ENCODE measurements at regions not wholly inside any gene's neighbourhood (a gene's known extent, or its start where the extent isn't known, plus 50 kb on each side); places are given as distances from the start of the nearest gene placed in this dataset.

GRCh38 chr11:104531075-104531474 lies 367.1 kb upstream of the PDGFD start:
- DNase-seq = no peak

GRCh38 chr11:104529906-104530305 lies 366.0 kb upstream of the PDGFD start:
- no peak for DNase-seq

GRCh38 chr11:104529213-104529612 lies 365.3 kb upstream of the PDGFD start:
- DNase-seq = no peak

- no peak for DNase-seq
Observed at GRCh38 chr11:104526006-104526405, 362.1 kb upstream of the PDGFD start.

- no peak for DNase-seq
Observed at GRCh38 chr11:104525416-104525815, 361.5 kb upstream of the PDGFD start.

- DNase-seq = no peak
Observed at GRCh38 chr11:104524254-104524653, 360.3 kb upstream of the PDGFD start.

GRCh38 chr11:104523611-104524010 lies 359.7 kb upstream of the PDGFD start:
- no peak for DNase-seq

GRCh38 chr11:104522650-104523049 lies 358.7 kb upstream of the PDGFD start:
- no peak for DNase-seq

- DNase-seq = no peak
Observed at GRCh38 chr11:104522123-104522522, 358.2 kb upstream of the PDGFD start.

- no peak for DNase-seq
Observed at GRCh38 chr11:104510169-104510568, 346.2 kb upstream of the PDGFD start.

- no peak for DNase-seq
Observed at GRCh38 chr11:104490182-104490581, 326.2 kb upstream of the PDGFD start.

GRCh38 chr11:104488561-104488960 lies 324.6 kb upstream of the PDGFD start:
- no peak for DNase-seq

GRCh38 chr11:104487046-104487806 lies 323.3 kb upstream of the PDGFD start:
- no peak for DNase-seq

GRCh38 chr11:104484804-104485554 lies 321.0 kb upstream of the PDGFD start:
- DNase-seq = no peak

GRCh38 chr11:104476898-104477297 lies 313.0 kb upstream of the PDGFD start:
- DNase-seq = no peak

GRCh38 chr11:104476454-104476853 lies 312.5 kb upstream of the PDGFD start:
- no peak for DNase-seq

- DNase-seq = no peak
Observed at GRCh38 chr11:104467404-104467803, 303.5 kb upstream of the PDGFD start.

- no peak for DNase-seq
Observed at GRCh38 chr11:104465321-104465720, 301.4 kb upstream of the PDGFD start.

GRCh38 chr11:104464691-104465090 lies 300.7 kb upstream of the PDGFD start:
- DNase-seq = no peak

GRCh38 chr11:104462341-104462740 lies 298.4 kb upstream of the PDGFD start:
- DNase-seq = no peak

GRCh38 chr11:104451197-104451893 lies 287.4 kb upstream of the PDGFD start:
- DNase-seq = no peak

- DNase-seq = no peak
Observed at GRCh38 chr11:104443387-104443786, 279.4 kb upstream of the PDGFD start.
